ENCODE measurements at regions not wholly inside any gene's neighbourhood (a gene's known extent, or its start where the extent isn't known, plus 50 kb on each side); places are given as distances from the start of the nearest gene placed in this dataset.

GRCh38 chr2:145845923-145846322, 1326.0 kb upstream of the ZEB2 start:
- peak; percentile 67 for DNase-seq

GRCh38 chr2:145845207-145845894, 1325.4 kb upstream of the ZEB2 start:
- peak; percentile 67 for DNase-seq

- DNase-seq, result no peak
These were observed 1322.1 kb upstream of the ZEB2 start for GRCh38 chr2:145841973-145842372.

GRCh38 chr2:145836986-145837385, 1317.1 kb upstream of the ZEB2 start:
- no peak for DNase-seq

- DNase-seq, result no peak
These were observed 1315.7 kb upstream of the ZEB2 start for GRCh38 chr2:145835665-145836064.

- no peak for DNase-seq
These were observed 1312.8 kb upstream of the ZEB2 start for GRCh38 chr2:145832681-145833080.

- no peak for DNase-seq
These were observed 1310.0 kb upstream of the ZEB2 start for GRCh38 chr2:145829931-145830330.

- DNase-seq, result no peak
These were observed 1307.3 kb upstream of the ZEB2 start for GRCh38 chr2:145827235-145827634.

GRCh38 chr2:145824384-145824783, 1304.5 kb upstream of the ZEB2 start:
- no peak for DNase-seq

GRCh38 chr2:145822892-145823534, 1303.1 kb upstream of the ZEB2 start:
- no peak for DNase-seq

- DNase-seq, result no peak
These were observed 1300.7 kb upstream of the ZEB2 start for GRCh38 chr2:145820651-145821050.

GRCh38 chr2:145818890-145819504, 1299.1 kb upstream of the ZEB2 start:
- no peak for DNase-seq

- DNase-seq, result no peak
These were observed 1296.0 kb upstream of the ZEB2 start for GRCh38 chr2:145815933-145816332.

GRCh38 chr2:145813481-145813880, 1293.6 kb upstream of the ZEB2 start:
- DNase-seq, result no peak

GRCh38 chr2:145812165-145812554, 1292.2 kb upstream of the ZEB2 start:
- DNase-seq, result no peak

- DNase-seq, result no peak
These were observed 1291.6 kb upstream of the ZEB2 start for GRCh38 chr2:145811276-145812164.

GRCh38 chr2:145807968-145808367, 1288.0 kb upstream of the ZEB2 start:
- DNase-seq, result no peak

GRCh38 chr2:145807554-145807953, 1287.6 kb upstream of the ZEB2 start:
- DNase-seq, result no peak

GRCh38 chr2:145806546-145806945, 1286.6 kb upstream of the ZEB2 start:
- DNase-seq, result no peak

- no peak for DNase-seq
These were observed 1282.2 kb upstream of the ZEB2 start for GRCh38 chr2:145802133-145802532.

- no peak for DNase-seq
These were observed 1281.3 kb upstream of the ZEB2 start for GRCh38 chr2:145801210-145801609.

- DNase-seq, result peak; percentile 91
These were observed 1280.5 kb upstream of the ZEB2 start for GRCh38 chr2:145800151-145801091.

Measured in NCI-H146 (cell line).